ENCODE measurements at regions not wholly inside any gene's neighbourhood (a gene's known extent, or its start where the extent isn't known, plus 50 kb on each side); places are given as distances from the start of the nearest gene placed in this dataset.

- ATAC-seq: no peak
- BruUV-seq (replicated peaks): no TSS peak
- Histone ChIP-seq H3K9me3 (ENCODE audit: low read length) (no peaks in the 10 kb centered on the region), H3K4me2 (ENCODE audit: low read length) (no peak overlapping the region), H3K4me1 (ENCODE audit: insufficient read depth, low read length) (no peaks in the 10 kb centered on the region), H2AFZ (ENCODE audit: low read length) (no peak overlapping the region), H3F3A (ENCODE audit: low read length, unreplicated experiment) (no peaks in the 10 kb centered on the region), H3K9ac (ENCODE audit: low read length) (no peak overlapping the region), H3K36me3 (ENCODE audit: low read depth, low read length) (no peaks in the 10 kb centered on the region), H3K9me2 (replicated peaks; ENCODE audit: low read length) (no peaks in the 10 kb centered on the region), H3K27ac (ENCODE audit: low read length) (no peak overlapping the region), H3K79me2 (ENCODE audit: low read length) (no peaks in the 10 kb centered on the region), H3K4me3 (ENCODE audit: low read length) (no peak overlapping the region), H3K27me3 (ENCODE audit: low read length) (peaks cover 40% of the 10 kb centered on the region), H4K20me1 (ENCODE audit: low read length) (no peaks in the 10 kb centered on the region)
- TF ChIP-seq EZH2 (IDR thresholded peaks at IDR 0.05; ENCODE audit: low read length, unreplicated experiment) (no peak), EZH2phosphoT487 (IDR thresholded peaks at IDR 0.05; ENCODE audit: borderline replicate concordance, low read length) (no peak), CTCF (conservative IDR thresholded peaks at IDR 0.05; ENCODE audit: low read depth, low read length) (no peak)
- intact Hi-C loops (cut with micrococcal nuclease): no loop called here
- ChIA-PET POLR2A (ENCODE audit: unreplicated experiment) (no interaction called here), CTCF (no interaction called here)
- no peak for DNase-seq
Observed at GRCh38 chr1:207971331-207972219, 60.6 kb upstream of the CD34 start.

- DNase-seq (no peak), ATAC-seq (no peak)
- BruUV-seq (replicated peaks): no TSS peak
- Histone ChIP-seq H3K9ac (ENCODE audit: low read length) (no peak overlapping the region), H3K27me3 (ENCODE audit: low read length) (peaks cover 32% of the 10 kb centered on the region), H3K27ac (ENCODE audit: low read length) (no peak overlapping the region), H3K4me2 (ENCODE audit: low read length) (no peak overlapping the region), H3K9me3 (ENCODE audit: low read length) (no peaks in the 10 kb centered on the region), H2AFZ (ENCODE audit: low read length) (no peak overlapping the region), H3K79me2 (ENCODE audit: low read length) (no peaks in the 10 kb centered on the region), H3K9me2 (replicated peaks; ENCODE audit: low read length) (no peaks in the 10 kb centered on the region), H3K4me3 (ENCODE audit: low read length) (no peak overlapping the region), H3K36me3 (ENCODE audit: low read depth, low read length) (no peaks in the 10 kb centered on the region), H3F3A (ENCODE audit: low read length, unreplicated experiment) (no peaks in the 10 kb centered on the region), H4K20me1 (ENCODE audit: low read length) (no peaks in the 10 kb centered on the region), H3K4me1 (ENCODE audit: insufficient read depth, low read length) (no peaks in the 10 kb centered on the region)
- ChIA-PET POLR2A (ENCODE audit: unreplicated experiment) (no interaction called here), CTCF (interaction anchor here (0.6 kb wide), 1 partner anchor 52 kb away, joined by 3 read pairs; no protein-coding TSS in a partner anchor)
- TF ChIP-seq EZH2 (IDR thresholded peaks at IDR 0.05; ENCODE audit: low read length, unreplicated experiment) (no peak), CTCF (conservative IDR thresholded peaks at IDR 0.05; ENCODE audit: low read depth, low read length) (no peak), EZH2phosphoT487 (IDR thresholded peaks at IDR 0.05; ENCODE audit: borderline replicate concordance, low read length) (no peak)
- intact Hi-C loops (cut with micrococcal nuclease): no loop called here
Observed at GRCh38 chr1:207970329-207971233, 59.7 kb upstream of the CD34 start.
